ENCODE measurements at regions not wholly inside any gene's neighbourhood (a gene's known extent, or its start where the extent isn't known, plus 50 kb on each side); places are given as distances from the start of the nearest gene placed in this dataset.

DNA sequence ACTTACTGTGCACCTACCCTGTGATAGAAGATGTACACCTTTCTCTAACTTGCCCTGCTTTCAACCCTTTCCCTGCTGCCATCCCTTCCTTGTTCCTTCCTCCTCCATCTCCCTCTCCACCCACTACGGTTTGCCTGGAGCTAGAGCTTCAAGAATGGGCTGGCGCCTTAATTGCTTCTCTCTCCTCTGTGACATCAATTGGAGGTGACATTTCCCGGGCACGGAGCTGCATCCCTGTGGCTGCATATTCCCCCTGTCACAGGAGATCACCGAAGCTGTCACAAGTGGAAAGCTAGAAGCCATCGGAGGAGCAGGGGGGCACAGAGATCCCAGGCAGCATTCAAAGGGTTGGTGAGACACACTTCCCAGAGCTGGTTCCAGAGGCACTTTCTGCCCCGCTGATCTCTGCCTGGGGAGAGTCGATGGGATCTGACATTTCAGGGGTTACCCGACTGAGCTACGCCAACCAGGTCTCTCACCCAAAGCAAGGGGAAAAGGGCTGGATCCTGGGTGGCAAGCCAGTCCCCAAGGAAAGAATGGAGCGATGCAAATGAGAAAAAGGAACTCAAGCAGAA is 604.9 kb downstream of the MED13L start:
- H3K27me3 ChIP-seq = no peaks in the 10 kb centered on the region
- 80% methylated on average over 8 of the region's 11 CpGs for WGBS (ENCODE audit: insufficient coverage, low coverage, low lambda C conversion rate, missing lambda C conversion rate)
- intact Hi-C loops (cut with DNase I) = no loop called here
- ATAC-seq = no peak
- H3K36me3 ChIP-seq = no peaks in the 10 kb centered on the region
- DNase-seq = no peak
- TF ChIP-seq, protein P1, sequence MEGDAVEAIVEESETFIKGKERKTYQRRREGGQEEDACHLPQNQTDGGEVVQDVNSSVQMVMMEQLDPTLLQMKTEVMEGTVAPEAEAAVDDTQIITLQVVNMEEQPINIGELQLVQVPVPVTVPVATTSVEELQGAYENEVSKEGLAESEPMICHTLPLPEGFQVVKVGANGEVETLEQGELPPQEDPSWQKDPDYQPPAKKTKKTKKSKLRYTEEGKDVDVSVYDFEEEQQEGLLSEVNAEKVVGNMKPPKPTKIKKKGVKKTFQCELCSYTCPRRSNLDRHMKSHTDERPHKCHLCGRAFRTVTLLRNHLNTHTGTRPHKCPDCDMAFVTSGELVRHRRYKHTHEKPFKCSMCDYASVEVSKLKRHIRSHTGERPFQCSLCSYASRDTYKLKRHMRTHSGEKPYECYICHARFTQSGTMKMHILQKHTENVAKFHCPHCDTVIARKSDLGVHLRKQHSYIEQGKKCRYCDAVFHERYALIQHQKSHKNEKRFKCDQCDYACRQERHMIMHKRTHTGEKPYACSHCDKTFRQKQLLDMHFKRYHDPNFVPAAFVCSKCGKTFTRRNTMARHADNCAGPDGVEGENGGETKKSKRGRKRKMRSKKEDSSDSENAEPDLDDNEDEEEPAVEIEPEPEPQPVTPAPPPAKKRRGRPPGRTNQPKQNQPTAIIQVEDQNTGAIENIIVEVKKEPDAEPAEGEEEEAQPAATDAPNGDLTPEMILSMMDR (IDR thresholded peaks at IDR 0.05) = no peak
- TF ChIP-seq POLR2A (IDR thresholded peaks at IDR 0.05) = no peak
- H3K9me3 ChIP-seq = no peaks in the 10 kb centered on the region
- H3K27ac ChIP-seq = no peak overlapping the region
- H3K4me1 ChIP-seq = no peaks in the 10 kb centered on the region
- H3K4me3 ChIP-seq = no peak overlapping the region

DNA sequence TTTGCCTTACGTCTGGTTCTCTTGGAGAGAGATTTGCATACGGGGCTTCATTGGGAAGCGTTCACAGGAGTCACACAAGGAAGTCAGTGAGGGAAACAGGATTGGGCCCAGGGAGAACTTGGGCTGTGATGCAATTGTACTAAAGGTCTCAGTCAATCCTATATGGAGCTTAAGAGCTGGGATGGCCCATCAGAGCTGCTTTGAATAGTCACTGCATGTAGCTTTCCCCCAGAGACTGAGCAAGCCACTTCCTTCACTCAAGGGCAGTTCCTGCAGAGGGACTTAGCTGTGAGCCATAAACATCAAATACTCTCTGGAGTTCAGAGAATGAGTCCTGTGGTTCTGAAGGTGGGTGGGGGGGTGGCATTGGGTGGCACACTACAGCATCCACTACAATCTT is 605.4 kb downstream of the MED13L start:
- ATAC-seq = no peak
- intact Hi-C loops (cut with DNase I) = no loop called here
- no peaks in the 10 kb centered on the region for H3K9me3 ChIP-seq
- H3K36me3 ChIP-seq = no peaks in the 10 kb centered on the region
- DNase-seq = no peak
- no peak for TF ChIP-seq POLR2A (IDR thresholded peaks at IDR 0.05)
- TF ChIP-seq, protein P1 (IDR thresholded peaks at IDR 0.05) = no peak
- no peak overlapping the region for H3K27ac ChIP-seq
- H3K27me3 ChIP-seq = no peaks in the 10 kb centered on the region
- WGBS (ENCODE audit: insufficient coverage, low coverage, low lambda C conversion rate, missing lambda C conversion rate) = 58% methylated on average over 3 of the region's 3 CpGs
- no peaks in the 10 kb centered on the region for H3K4me1 ChIP-seq
- no peak overlapping the region for H3K4me3 ChIP-seq

DNA sequence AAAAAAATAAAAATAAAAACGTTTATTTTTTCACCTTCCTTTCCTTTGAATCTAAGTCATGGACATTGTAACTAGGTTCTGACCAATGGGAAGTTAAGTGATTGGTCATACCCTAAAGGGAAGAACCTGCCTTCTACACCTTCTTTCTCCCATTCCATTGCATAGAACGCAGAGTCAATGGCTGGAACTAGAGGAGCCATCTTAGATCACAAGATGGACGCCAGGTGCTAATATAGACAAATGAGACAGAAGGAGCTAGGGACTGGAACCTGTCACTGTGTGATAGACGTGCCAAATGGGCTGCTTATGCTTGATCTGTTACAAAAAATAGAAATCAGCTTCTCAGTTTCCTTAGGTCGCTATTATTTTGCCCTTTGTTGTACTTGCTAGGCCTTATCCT is 606.6 kb downstream of the MED13L start:
- intact Hi-C loops (cut with DNase I) = no loop called here
- no peaks in the 10 kb centered on the region for H3K9me3 ChIP-seq
- no peak overlapping the region for H3K27ac ChIP-seq
- DNase-seq (no peak), ATAC-seq (no peak)
- H3K4me3 ChIP-seq = no peak overlapping the region
- no peaks in the 10 kb centered on the region for H3K27me3 ChIP-seq
- no peaks in the 10 kb centered on the region for H3K4me1 ChIP-seq
- whole genome bisulfite sequencing (ENCODE audit: insufficient coverage, low coverage, low lambda C conversion rate, missing lambda C conversion rate) = 53% methylated on average over 5 of the region's 5 CpGs
- TF ChIP-seq, protein P1 (IDR thresholded peaks at IDR 0.05) = no peak
- H3K36me3 ChIP-seq = no peaks in the 10 kb centered on the region

DNA sequence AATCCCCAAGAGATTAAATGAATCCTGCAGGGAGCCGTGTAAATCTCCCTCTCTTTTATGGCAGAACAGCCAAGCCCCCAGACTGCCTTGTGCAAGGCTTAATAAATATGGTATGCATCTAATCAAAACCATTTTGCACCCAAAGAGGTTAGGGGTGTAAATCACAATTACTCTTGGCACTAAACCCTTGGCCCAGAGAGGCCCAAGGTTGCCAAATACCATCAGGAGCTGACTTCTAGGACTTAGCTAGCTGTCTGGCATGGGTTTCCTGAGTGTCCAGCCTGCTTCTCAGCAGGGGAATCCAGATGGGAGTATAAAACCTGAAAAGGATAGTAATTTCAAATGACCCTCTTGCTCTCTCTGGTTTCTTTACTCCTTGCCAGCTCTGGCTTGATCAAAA is 610.4 kb downstream of the MED13L start:
- no peaks in the 10 kb centered on the region for H3K27me3 ChIP-seq
- no peak for TF ChIP-seq POLR2A (IDR thresholded peaks at IDR 0.05)
- TF ChIP-seq, protein P1 (IDR thresholded peaks at IDR 0.05) = no peak
- H3K36me3 ChIP-seq = no peaks in the 10 kb centered on the region
- 40% methylated on average over 1 of the region's 1 CpG for WGBS (ENCODE audit: insufficient coverage, low coverage, low lambda C conversion rate, missing lambda C conversion rate)
- no peaks in the 10 kb centered on the region for H3K4me1 ChIP-seq
- intact Hi-C loops (cut with DNase I) = no loop called here
- no peaks in the 10 kb centered on the region for H3K9me3 ChIP-seq
- DNase-seq (no peak), ATAC-seq (no peak)
- H3K4me3 ChIP-seq = no peak overlapping the region
- H3K27ac ChIP-seq = no peak overlapping the region

DNA sequence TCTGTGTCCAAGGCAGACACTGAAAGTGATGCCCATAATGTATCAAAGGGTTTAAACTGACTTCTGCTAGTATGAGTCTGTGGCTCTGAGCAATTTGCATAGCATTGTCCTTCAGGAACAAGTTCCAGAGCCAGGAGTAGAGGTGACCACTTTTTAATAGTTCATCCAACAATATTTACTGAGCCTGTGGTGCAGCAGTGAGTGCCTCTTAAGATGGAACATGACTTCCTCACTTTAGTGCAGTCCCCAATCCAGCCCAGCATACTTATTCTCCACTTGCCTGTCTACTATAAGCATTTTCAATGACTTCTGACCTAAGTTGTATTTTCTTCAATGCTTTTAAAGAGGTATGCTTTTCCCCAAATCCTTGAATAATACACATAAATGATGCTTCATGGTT is 611.3 kb downstream of the MED13L start:
- intact Hi-C loops (cut with DNase I) = no loop called here
- DNase-seq (no peak), ATAC-seq (no peak)
- Histone ChIP-seq H3K4me3 (no peak overlapping the region), H3K27ac (no peak overlapping the region), H3K4me1 (no peaks in the 10 kb centered on the region), H3K9me3 (no peaks in the 10 kb centered on the region), H3K36me3 (no peaks in the 10 kb centered on the region), H3K27me3 (no peaks in the 10 kb centered on the region)
- TF ChIP-seq, protein P1 (IDR thresholded peaks at IDR 0.05) = no peak
- TF ChIP-seq POLR2A (IDR thresholded peaks at IDR 0.05) = no peak
